Neuronal stem cell (in vitro differentiated cells): ENCODE measurements at regions not wholly inside any gene's neighbourhood (a gene's known extent, or its start where the extent isn't known, plus 50 kb on each side); places are given as distances from the start of the nearest gene placed in this dataset.

Experiments
- DNase-seq: peaks from one replicate; pipeline ENCODE4 v3.0.0-alpha.2; 2013; ENCODE audit warnings: low spot score
- H2AFZ ChIP-seq: one replicate; pipeline ENCODE4 v1.6.1; 2013; ENCODE audit warnings: mild to moderate bottlenecking, low read length, inconsistent platforms
- H2AK5ac ChIP-seq: 2 replicates; pipeline ENCODE4 v1.6.1; 2013; ENCODE audit warnings: low read depth, mild to moderate bottlenecking, inconsistent platforms, low read length, moderate library complexity, mixed read lengths
- H2BK120ac ChIP-seq: 2 replicates; pipeline ENCODE4 v1.6.1; 2013; ENCODE audit warnings: low read depth, mild to moderate bottlenecking, inconsistent platforms, low read length, moderate library complexity, mixed read lengths
- H2BK12ac ChIP-seq: one replicate; pipeline ENCODE4 v1.6.1; 2013; ENCODE audit warnings: low read length, inconsistent platforms
- H2BK15ac ChIP-seq: 2 replicates; pipeline ENCODE4 v1.6.1; 2013; ENCODE audit warnings: mild to moderate bottlenecking, low read length, inconsistent platforms, mixed read lengths
- H2BK5ac ChIP-seq: one replicate; pipeline ENCODE4 v1.6.1; 2013; ENCODE audit warnings: inconsistent platforms, mild to moderate bottlenecking, low read length, moderate library complexity
- H3K14ac ChIP-seq: one replicate; pipeline ENCODE4 v1.6.1; 2013; ENCODE audit warnings: low read length, inconsistent platforms
- H3K18ac ChIP-seq: 2 replicates; pipeline ENCODE4 v1.6.1; 2013; ENCODE audit warnings: low read length, inconsistent platforms
- H3K23ac ChIP-seq: 2 replicates; pipeline ENCODE4 v1.6.1; 2013; ENCODE audit warnings: low read depth, mild to moderate bottlenecking, mixed read lengths, low read length, inconsistent platforms; ENCODE audit not compliant: poor library complexity
- H3K27ac ChIP-seq: replicated peaks from 3 replicates; pipeline ENCODE4 v1.5.1; 2013; ENCODE audit warnings: low read length, inconsistent platforms
- H3K27me3 ChIP-seq, 3 experiments: 2 replicates each; pipeline ENCODE4 v1.6.1; 2013; ENCODE audit warnings: low read length in 3 of 3, mild to moderate bottlenecking in 2 of 3, inconsistent platforms in 1 of 3, low read depth in 1 of 3, mixed read lengths in 1 of 3, moderate library complexity in 1 of 3; ENCODE audit not compliant: control insufficient read depth in 3 of 3, insufficient read depth in 3 of 3
- H3K36me3 ChIP-seq, 2 donors: replicated peaks in 1 of 2; 2 replicates each; pipeline ENCODE4 v1.6.1; 2013; ENCODE audit warnings: low read length in 2 of 2; ENCODE audit not compliant: control insufficient read depth in 2 of 2, insufficient read depth in 2 of 2
- H3K4ac ChIP-seq: 2 replicates; pipeline ENCODE4 v1.6.1; 2013; ENCODE audit warnings: inconsistent platforms, mild to moderate bottlenecking, low read length, moderate library complexity
- H3K4me1 ChIP-seq, 2 donors: 1 replicate in 1 of 2; 2 replicates in 1 of 2; pipeline ENCODE4 v1.6.1; 2013; ENCODE audit warnings: low read length in 2 of 2, low read depth in 1 of 2; ENCODE audit not compliant: control insufficient read depth in 2 of 2, insufficient read depth in 1 of 2
- H3K4me2 ChIP-seq: one replicate; pipeline ENCODE4 v1.6.1; 2013; ENCODE audit warnings: mild to moderate bottlenecking, low read length, inconsistent platforms; ENCODE audit not compliant: insufficient read depth, poor library complexity, severe bottlenecking
- H3K4me3 ChIP-seq, 2 donors: 2 replicates each; pipeline ENCODE4 v1.5.1; 2013; ENCODE audit warnings: low read length in 2 of 2, mild to moderate bottlenecking in 2 of 2, inconsistent platforms in 1 of 2, moderate library complexity in 1 of 2
- H3K79me1 ChIP-seq: one replicate; pipeline ENCODE4 v1.6.1; 2013; ENCODE audit warnings: low read depth, mild to moderate bottlenecking, inconsistent platforms, low read length, moderate library complexity
- H3K9ac ChIP-seq: one replicate; pipeline ENCODE4 v1.6.1; 2013; ENCODE audit warnings: mild to moderate bottlenecking, low read depth, low read length, inconsistent platforms; ENCODE audit not compliant: poor library complexity
- H3K9me3 ChIP-seq, 2 donors: replicated peaks in 1 of 2; 2 replicates each; pipeline versions ENCODE3 to v1.6.1; 2013; ENCODE audit warnings: low read length in 2 of 2, mild to moderate bottlenecking in 2 of 2, inconsistent platforms in 1 of 2, low read depth in 1 of 2, mixed read lengths in 1 of 2, moderate library complexity in 1 of 2; ENCODE audit not compliant: control insufficient read depth in 2 of 2, insufficient read depth in 1 of 2
- H4K8ac ChIP-seq: one replicate; pipeline ENCODE4 v1.6.1; 2013; ENCODE audit warnings: low read depth, mild to moderate bottlenecking, inconsistent platforms, low read length, moderate library complexity
- H4K91ac ChIP-seq: one replicate; pipeline ENCODE4 v1.6.1; 2013; ENCODE audit warnings: low read length, low read depth, mild to moderate bottlenecking, inconsistent platforms; ENCODE audit not compliant: poor library complexity
- WGBS, 2 donors: extraction: QIAGEN DNeasy Blood & Tissue Kit; methylation state at CpG; one replicate each; pipeline ENCODE4 v1.1.7; 2013; ENCODE audit warnings: missing lambda C conversion rate in 2 of 2, mixed read lengths in 1 of 2; ENCODE audit not compliant: insufficient read length in 2 of 2, insufficient replicate concordance in 1 of 2; ENCODE audit errors: extremely low coverage in 2 of 2; 5-methylcytosine and 5-hydroxymethylcytosine counted together

DNA sequence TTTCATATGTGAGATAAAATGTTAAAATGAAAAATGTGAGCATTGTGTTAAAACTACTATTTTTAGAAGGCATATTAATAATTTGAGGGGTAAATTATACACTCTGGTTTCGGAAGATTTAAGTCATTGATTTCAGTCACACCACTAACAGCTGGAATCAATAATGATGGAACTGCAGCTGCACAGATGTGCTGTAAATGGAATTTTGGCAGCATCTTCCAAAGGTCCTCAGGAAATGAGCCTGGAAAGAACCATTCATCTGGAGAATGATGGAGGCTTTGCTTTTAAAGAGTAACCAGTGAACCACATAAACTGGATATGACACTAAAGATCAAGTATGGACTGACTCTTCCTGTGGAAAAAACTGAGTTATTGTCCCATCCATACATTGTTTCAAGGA lies 759.0 kb upstream of the EPHA5 start:
- H3K18ac ChIP-seq = no peak overlapping the region
- H2BK15ac ChIP-seq = no peak overlapping the region
- H2BK120ac ChIP-seq = no peak overlapping the region
- H2BK5ac ChIP-seq = no peak overlapping the region
- no CpG with 5 or more reads among the region's 1 CpG for WGBS, 2 donors
- no peak overlapping the region for H3K14ac ChIP-seq
- H3K36me3 ChIP-seq = no peaks in the 10 kb centered on the region
- H4K8ac ChIP-seq = no peak overlapping the region
- H3K9me3 ChIP-seq = no peaks in the 10 kb centered on the region
- no peak overlapping the region for H2AFZ ChIP-seq
- H3K9ac ChIP-seq = no peak overlapping the region
- H4K91ac ChIP-seq = no peak overlapping the region
- H3K27me3 ChIP-seq = no peaks in the 10 kb centered on the region
- no peaks in the 10 kb centered on the region for H3K79me1 ChIP-seq
- H2AK5ac ChIP-seq = no peak overlapping the region
- H3K27ac ChIP-seq = no peak overlapping the region
- H3K4me3 ChIP-seq = no peak overlapping the region
- no peak overlapping the region for H3K4me2 ChIP-seq
- H3K4ac ChIP-seq = no peak overlapping the region
- H2BK12ac ChIP-seq = no peak overlapping the region
- DNase-seq = no peak
- H3K4me1 ChIP-seq = no peaks in the 10 kb centered on the region
- no peak overlapping the region for H3K23ac ChIP-seq

DNA sequence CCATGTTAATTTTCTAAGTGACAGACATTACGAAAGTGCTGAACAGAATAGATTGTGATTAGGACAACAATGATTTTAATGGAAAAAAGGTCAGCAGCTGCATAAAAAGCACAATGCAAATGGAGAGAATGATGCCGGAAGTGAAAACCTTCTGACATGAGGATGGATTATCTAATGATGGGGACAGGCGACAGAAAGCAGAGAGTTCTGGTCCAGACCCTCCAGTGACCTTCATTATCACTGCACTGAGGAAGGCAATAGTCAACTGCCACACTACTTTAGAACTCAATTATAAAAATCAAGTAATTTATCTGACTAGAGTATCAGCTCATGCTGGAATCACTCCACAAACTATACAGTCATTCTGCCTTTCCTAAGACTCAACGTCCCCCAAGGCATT lies 746.1 kb upstream of the EPHA5 start:
- Histone ChIP-seq H4K8ac (no peak overlapping the region), H3K18ac (no peak overlapping the region), H3K4ac (no peak overlapping the region), H3K9ac (no peak overlapping the region), H2AK5ac (no peak overlapping the region), H3K27me3 (no peaks in the 10 kb centered on the region), H2BK120ac (no peak overlapping the region), H3K9me3 (peaks cover 0 to 5% of the 10 kb centered on the region in 2 donors), H2BK5ac (no peak overlapping the region), H2BK12ac (no peak overlapping the region), H3K23ac (no peak overlapping the region), H2AFZ (no peak overlapping the region), H3K36me3 (no peaks in the 10 kb centered on the region), H3K4me2 (no peak overlapping the region), H3K27ac (no peak overlapping the region), H3K4me1 (no peaks in the 10 kb centered on the region), H2BK15ac (no peak overlapping the region), H3K14ac (no peak overlapping the region), H4K91ac (no peak overlapping the region), H3K4me3 (no peak overlapping the region), H3K79me1 (no peaks in the 10 kb centered on the region)
- DNase-seq = no peak
- no CpG with 5 or more reads among the region's 4 CpGs for WGBS, 2 donors

DNA sequence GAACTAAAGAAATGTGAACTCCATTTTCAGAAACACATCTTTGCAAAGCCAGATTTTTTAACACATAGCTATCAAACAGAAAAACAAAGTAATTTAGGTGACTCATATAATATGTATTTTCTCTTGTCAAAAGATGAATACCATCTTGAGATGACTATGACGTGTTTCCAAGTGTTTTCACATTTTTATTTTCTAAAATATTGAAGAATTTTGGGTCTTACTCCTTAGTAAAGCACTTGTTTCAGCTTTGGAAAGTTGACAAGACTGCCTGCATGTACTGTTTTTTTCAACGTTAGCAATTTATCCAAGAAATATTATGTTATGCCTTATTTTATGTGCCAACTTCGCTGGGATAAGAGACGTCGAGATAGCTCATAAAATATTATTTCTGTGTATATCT lies 733.9 kb upstream of the EPHA5 start:
- H3K9me3 ChIP-seq = no peaks in the 10 kb centered on the region
- no peaks in the 10 kb centered on the region for H3K4me1 ChIP-seq
- no peak overlapping the region for H3K18ac ChIP-seq
- no peaks in the 10 kb centered on the region for H3K79me1 ChIP-seq
- no peak overlapping the region for H2BK15ac ChIP-seq
- no CpG with 5 or more reads among the region's 5 CpGs for whole genome bisulfite sequencing, 2 donors
- H3K4ac ChIP-seq = no peak overlapping the region
- H2BK120ac ChIP-seq = no peak overlapping the region
- H2BK5ac ChIP-seq = no peak overlapping the region
- DNase-seq = no peak
- H2BK12ac ChIP-seq = no peak overlapping the region
- no peak overlapping the region for H3K4me3 ChIP-seq
- no peak overlapping the region for H3K23ac ChIP-seq
- H3K27me3 ChIP-seq = no peaks in the 10 kb centered on the region
- H4K8ac ChIP-seq = no peak overlapping the region
- no peak overlapping the region for H4K91ac ChIP-seq
- no peak overlapping the region for H3K9ac ChIP-seq
- no peak overlapping the region for H2AK5ac ChIP-seq
- no peak overlapping the region for H3K14ac ChIP-seq
- H2AFZ ChIP-seq = no peak overlapping the region
- no peaks in the 10 kb centered on the region for H3K36me3 ChIP-seq
- H3K4me2 ChIP-seq = no peak overlapping the region
- H3K27ac ChIP-seq = no peak overlapping the region

DNA sequence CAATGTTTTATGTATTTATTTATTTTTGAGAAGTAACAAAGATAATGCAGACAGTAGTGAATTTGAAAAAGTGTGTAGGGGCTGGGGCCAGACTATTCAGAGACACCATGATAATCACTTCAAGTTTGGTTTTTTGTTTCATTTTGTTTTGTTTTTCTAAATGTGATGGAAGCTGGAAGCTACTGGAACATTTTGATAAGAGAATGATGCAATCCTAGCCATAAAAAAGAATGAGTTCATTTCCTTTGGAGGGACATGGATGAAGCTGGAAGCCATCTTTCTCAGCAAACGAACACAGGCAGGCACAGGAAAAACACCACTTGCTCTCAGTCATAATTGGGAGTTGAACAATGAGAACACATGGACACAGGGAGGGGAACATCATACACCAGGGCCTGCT lies 706.6 kb upstream of the EPHA5 start:
- no peak overlapping the region for H3K18ac ChIP-seq
- no CpG with 5 or more reads among the region's 1 CpG for WGBS, 2 donors
- DNase-seq = no peak
- H2AK5ac ChIP-seq = no peak overlapping the region
- no peak overlapping the region for H3K27ac ChIP-seq
- H2BK120ac ChIP-seq = no peak overlapping the region
- H3K79me1 ChIP-seq = no peaks in the 10 kb centered on the region
- H2BK5ac ChIP-seq = no peak overlapping the region
- H3K36me3 ChIP-seq = no peaks in the 10 kb centered on the region
- H3K27me3 ChIP-seq = no peaks in the 10 kb centered on the region
- H2BK15ac ChIP-seq = no peak overlapping the region
- no peak overlapping the region for H4K91ac ChIP-seq
- no peak overlapping the region for H3K23ac ChIP-seq
- no peaks in the 10 kb centered on the region for H3K4me1 ChIP-seq
- no peak overlapping the region for H3K14ac ChIP-seq
- no peak overlapping the region for H3K4me2 ChIP-seq
- no peak overlapping the region for H3K9ac ChIP-seq
- H3K9me3 ChIP-seq = no peaks in the 10 kb centered on the region
- no peak overlapping the region for H4K8ac ChIP-seq
- H2AFZ ChIP-seq = no peak overlapping the region
- H3K4me3 ChIP-seq = no peak overlapping the region
- no peak overlapping the region for H2BK12ac ChIP-seq
- H3K4ac ChIP-seq = no peak overlapping the region
